Lung microvascular endothelial cell (primary cell): ENCODE measurements at regions not wholly inside any gene's neighbourhood (a gene's known extent, or its start where the extent isn't known, plus 50 kb on each side); places are given as distances from the start of the nearest gene placed in this dataset.

ENCODE experiments used
- DNase-seq, 2 donors: peaks; one replicate each; pipeline versions ENCODE4 v3.0.0 to v3.0.0-alpha.2; 2010; ENCODE audit warnings: low read depth in 2 of 2

DNA sequence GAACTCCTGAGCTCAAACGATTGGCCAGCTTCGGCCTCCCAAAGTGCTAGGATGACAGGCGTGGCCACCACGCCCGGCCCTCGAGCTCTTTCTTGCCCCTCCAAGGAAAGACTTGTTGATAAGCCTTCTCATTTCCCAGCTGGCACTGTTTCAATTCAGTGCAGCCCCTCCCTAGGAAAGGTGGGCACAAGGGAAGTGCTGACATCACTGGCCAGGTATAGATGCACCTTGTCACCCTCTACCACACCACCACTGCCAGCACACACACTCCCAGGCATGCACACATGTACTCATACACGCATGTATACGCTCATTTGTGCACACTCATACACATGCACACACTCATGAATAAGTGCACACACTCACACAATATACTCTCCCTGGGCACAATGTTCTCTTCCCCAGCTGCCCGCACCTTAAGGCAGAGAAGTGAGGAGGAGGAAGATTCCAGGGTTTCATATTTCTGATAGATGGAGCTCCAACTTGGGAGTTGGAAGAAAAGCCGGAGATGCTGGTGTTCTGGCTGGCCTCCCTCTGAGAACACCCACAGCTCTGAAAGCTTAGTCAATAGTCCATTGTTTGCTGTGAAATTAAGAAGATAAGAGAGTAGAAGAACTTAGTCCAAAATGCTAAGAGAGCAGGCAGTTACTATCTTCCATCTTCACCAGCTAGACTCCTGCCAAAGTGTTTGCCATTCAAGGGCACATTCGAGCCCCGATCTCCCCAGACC lies 196.7 kb downstream of the FOXO1 start:
- no peak for DNase-seq

DNA sequence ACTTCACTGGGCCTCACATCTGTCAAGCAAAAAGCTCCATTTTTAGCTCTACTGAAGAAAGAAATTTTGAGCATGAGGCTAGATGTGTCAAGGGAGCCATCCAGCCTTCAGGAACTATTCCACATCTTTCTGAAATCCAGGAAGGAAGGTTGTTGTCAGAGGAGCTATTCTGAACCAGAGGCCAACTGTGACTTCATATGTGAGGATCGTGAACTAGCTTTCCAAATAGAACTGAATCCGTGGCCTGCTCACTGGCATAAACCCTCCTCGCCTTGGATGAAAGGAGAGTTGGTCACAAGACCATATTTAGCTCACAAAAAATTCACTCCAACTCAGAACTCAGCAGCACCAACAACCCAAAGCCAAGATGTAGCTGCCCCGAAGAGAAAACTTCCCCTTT lies 195.8 kb downstream of the FOXO1 start:
- peak in 1 of 2 donors; percentile 33 for DNase-seq

DNA sequence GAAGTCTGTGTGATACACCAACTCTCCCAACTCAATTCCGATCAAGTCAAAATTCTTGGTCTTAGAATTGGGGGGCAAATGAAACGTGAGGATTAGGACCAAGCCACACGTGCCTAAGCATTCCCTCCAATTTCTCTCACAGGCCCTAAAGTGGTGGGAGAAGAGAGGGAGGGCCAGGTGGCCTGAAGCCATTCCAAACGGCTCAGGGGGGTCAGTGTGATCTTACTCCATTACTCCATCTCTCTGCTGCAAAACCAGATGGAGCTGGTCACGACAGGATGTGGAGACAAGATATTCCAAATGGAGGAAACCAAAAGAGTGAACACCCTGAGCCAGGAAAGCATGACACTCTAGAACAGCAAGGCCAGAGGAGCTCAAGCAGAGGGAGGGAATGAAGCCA lies 195.4 kb downstream of the FOXO1 start:
- DNase-seq: no peak

- DNase-seq: no peak
These were observed 194.5 kb downstream of the FOXO1 start for GRCh38 chr13:40471911-40472310.

DNA sequence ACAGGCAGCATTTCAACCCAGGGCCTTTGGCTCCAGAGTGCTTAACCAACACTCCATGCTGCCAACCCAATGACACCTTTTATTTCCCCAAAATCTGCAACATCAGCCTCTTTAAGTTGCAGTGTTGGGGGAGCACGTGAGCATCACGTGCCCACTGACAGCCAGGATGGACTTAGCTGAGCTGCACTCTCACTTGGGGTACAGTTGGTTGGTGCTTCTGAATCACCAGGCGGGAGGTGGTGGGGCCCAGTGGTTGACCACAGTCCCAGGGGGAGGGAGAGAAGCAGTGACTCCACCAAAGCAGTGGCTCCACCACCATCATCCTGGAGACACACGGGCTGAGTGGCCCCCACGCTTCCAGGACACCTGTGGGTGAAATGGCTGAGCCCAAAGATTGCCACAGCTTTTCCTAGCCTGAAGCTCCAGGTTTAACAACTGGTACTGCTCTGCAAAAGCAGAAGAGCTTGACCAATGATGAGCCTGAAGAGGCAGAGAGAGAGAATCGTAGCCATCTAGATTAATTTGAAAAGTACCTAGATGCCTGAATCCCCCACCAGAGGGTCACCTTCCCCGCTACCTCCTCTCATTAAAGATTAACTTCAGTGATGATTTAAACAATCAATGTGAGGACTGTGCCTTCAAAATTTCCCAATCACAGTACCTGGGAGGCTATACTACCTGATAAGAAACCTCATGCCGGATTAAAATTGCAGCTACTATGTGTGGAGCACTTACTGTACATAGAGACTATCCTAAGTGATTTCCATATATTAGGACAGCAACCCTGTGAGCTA lies 193.8 kb downstream of the FOXO1 start:
- DNase-seq: no peak

DNA sequence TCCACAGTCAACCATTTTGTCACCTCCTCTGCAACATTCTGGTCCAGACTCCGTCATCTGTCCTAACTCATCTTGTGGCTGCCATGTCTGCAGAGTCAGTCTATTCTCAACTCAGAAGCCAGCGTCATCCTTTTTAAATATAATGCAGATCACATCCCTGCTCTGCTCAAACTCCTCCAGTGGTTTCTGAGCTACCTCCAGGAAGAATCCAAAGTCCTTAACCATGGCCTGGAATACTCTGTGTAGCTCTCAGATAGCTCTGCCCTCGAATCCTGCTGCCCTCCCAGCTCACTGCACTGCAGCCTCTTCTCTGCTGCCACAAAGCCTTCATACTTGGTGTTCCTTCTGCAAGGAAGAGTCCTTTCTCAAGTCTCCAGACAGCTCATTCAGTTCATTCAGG lies 190.8 kb downstream of the FOXO1 start:
- no peak for DNase-seq

DNA sequence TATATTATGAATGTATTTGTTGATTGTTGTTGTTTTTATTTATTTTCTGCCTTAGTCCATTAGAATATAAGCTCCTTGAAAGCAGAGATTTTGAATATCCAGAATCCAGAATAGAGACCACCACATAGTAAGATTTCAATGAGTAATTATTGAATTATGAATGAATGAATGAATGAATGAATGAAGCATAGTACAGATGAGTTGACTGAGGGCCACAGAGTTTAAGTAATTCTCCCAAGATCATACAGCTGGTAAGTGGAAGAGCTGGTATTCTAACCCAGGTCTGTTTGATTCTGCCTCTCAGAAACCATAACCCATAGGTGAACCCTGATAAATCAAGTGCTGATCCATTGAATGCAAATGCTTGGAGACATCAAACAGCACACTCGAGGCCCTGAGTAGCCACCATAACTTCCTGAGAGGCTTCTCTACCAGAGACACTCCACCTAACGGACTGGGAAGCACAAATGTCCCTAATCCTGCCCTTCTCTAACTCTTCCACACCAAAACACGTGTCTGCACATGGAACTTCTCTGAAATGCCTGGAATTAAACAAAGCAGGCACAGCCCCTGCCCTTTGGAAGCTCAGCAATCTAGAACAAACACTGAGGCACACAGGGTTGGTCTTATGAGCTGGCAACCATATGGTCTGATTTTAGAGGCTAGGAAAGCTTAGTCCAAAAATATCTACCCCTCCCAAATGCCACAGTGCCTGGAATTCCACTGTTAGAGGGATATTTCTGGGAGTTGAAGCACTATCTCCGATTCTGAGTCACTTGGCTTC lies 190.1 kb downstream of the FOXO1 start:
- peak; percentile 17 to 55 for DNase-seq

GRCh38 chr13:40477623-40478608 lies 188.5 kb downstream of the FOXO1 start:
- peak; percentile 88 to 97 for DNase-seq

DNA sequence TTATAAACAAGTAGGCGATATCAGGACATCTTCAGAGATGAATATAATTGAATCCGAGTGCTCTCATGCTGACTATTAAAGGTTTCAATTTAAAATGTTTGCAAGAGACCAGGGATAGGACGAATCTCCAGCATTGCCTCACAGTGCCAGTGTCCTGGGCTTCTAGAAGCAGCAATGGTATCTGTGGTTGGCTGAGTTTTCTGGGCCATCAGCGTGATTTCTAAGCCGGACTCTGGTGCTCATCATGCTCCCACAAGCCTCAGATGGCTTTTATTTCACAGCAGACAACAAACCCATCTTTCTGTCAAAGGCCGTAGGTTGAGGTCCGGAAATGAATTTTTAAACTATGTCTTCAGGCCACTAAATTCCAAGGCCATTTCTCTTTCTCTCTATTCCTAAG lies 187.7 kb downstream of the FOXO1 start:
- peak in 1 of 2 donors; percentile 33 for DNase-seq

GRCh38 chr13:40479196-40479845 lies 187.1 kb downstream of the FOXO1 start:
- DNase-seq: no peak

- no peak for DNase-seq
These were observed 186.2 kb downstream of the FOXO1 start for GRCh38 chr13:40480012-40480914.

DNA sequence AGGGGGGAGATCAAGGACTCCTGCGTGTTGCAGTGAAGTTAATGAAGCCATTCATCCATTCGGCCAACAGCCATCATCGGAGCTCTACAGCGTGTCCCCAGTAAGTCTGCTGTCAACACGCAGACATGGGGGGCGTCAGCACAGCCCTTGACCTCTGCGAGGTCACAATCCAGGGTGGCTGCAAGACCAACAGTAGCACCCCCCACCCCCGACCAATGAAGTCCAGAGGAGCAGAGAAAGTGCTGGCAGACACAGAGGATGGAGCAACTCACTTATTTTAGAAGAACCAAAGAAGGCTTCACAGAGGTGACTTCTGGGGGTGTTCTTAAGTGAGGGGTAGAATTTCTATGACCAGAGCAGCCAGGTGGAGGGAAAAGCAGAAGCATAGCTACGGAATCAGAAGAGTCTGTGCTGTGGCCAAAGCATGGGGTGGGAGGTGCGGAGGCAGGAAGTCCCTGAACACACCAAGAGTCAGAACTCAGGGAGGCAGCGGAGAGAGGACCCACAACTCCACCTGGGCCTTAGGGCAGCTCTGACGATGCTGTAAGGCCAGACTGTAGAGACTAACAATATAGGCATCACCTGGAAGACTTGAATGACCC lies 185.4 kb downstream of the FOXO1 start:
- no peak for DNase-seq

GRCh38 chr13:40483601-40484000 lies 182.8 kb downstream of the FOXO1 start:
- DNase-seq: no peak

DNA sequence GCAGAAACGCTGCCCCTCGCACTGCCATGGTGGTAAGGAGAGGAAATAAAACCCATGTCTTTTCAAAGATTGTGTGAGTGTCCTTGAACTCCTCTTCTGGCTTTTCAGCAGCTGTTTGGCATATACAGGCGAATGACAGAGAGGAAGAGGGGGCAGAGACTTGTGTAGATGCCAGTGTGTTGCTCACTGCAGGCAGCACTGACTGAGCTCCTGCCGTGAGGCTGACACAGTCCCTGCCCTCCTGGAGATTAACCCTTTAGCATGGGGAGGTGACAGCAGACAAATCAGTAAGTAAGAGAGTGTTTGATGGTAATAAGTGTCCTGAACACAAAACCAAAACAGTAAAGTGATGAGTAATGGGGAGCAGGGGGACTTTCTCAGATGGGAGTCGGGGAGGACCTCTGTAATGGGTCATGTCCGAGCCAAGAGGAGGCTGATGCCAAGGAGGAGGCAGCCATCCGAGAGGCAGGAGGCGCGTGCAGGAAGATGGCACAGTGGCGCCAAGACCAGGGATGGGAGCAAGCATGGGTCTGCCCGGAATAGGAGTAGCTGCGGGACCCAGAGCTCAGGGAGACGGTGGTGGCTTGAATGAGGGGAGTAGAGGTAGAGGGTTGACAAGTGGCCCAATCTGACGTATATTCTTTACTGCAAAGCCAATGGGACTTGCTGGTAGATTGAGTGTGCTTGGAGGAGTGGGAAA lies 182.2 kb downstream of the FOXO1 start:
- DNase-seq: no peak

GRCh38 chr13:40484974-40485373 lies 181.5 kb downstream of the FOXO1 start:
- DNase-seq: no peak

GRCh38 chr13:40485611-40486517 lies 180.6 kb downstream of the FOXO1 start:
- DNase-seq: no peak

GRCh38 chr13:40486518-40487163 lies 179.8 kb downstream of the FOXO1 start:
- no peak for DNase-seq
